ENCODE measurements at regions not wholly inside any gene's neighbourhood (a gene's known extent, or its start where the extent isn't known, plus 50 kb on each side); places are given as distances from the start of the nearest gene placed in this dataset.

GRCh38 chr2:19736191-19736831 lies 165.5 kb downstream of the TTC32 start:
- Histone ChIP-seq H2BK12ac (ENCODE audit: insufficient read length, low read depth, low read length) (no peak overlapping the region), H3K56ac (ENCODE audit: insufficient read length, low read depth, low read length) (no peak overlapping the region), H3T11ph (ENCODE audit: low read length) (no peak overlapping the region), H3K27ac (ENCODE audit: insufficient read length, low read depth, low read length) (no peak overlapping the region), H2AK5ac (ENCODE audit: insufficient read length, low read length) (no peak overlapping the region), H3K9ac (ENCODE audit: extremely low read depth, insufficient read length, low read length) (no peak overlapping the region), H3K79me1 (ENCODE audit: insufficient read depth, low read depth, low read length, poor library complexity, severe bottlenecking) (no peaks in the 10 kb centered on the region), H3K4me2 (ENCODE audit: insufficient read depth, insufficient read length, low read length) (no peak overlapping the region), H4K8ac (replicated peaks; ENCODE audit: insufficient read length, low read depth, low read length) (no peak overlapping the region), H2BK5ac (ENCODE audit: insufficient read length, low read length) (no peak overlapping the region), H3K9me3 (ENCODE audit: control insufficient read depth, low read depth, low read length) (no peaks in the 10 kb centered on the region), H3K23me2 (ENCODE audit: insufficient read length, low read depth, low read length, poor library complexity, severe bottlenecking) (no peaks in the 10 kb centered on the region), H3K79me2 (ENCODE audit: insufficient read depth, low read length) (no peaks in the 10 kb centered on the region), H3K27me3 (ENCODE audit: insufficient read depth, low read length) (no peaks in the 10 kb centered on the region), H3K14ac (ENCODE audit: insufficient read depth, low read length) (no peak overlapping the region), H2BK15ac (ENCODE audit: low read depth, low read length) (no peak overlapping the region), H3K4me1 (ENCODE audit: insufficient read depth, low read length) (no peaks in the 10 kb centered on the region), H3K4ac (ENCODE audit: low read depth, low read length) (no peak overlapping the region), H2AFZ (ENCODE audit: low read length) (no peak overlapping the region), H2BK120ac (ENCODE audit: low read depth, low read length, poor library complexity, severe bottlenecking) (no peak overlapping the region), H4K5ac (ENCODE audit: insufficient read length, low read depth, low read length) (no peak overlapping the region), H4K20me1 (ENCODE audit: control insufficient read depth, insufficient read depth, insufficient read length) (no peaks in the 10 kb centered on the region), H2BK20ac (ENCODE audit: low read depth, low read length, poor library complexity, severe bottlenecking) (no peak overlapping the region), H3K23ac (ENCODE audit: insufficient read length, low read depth, low read length) (no peak overlapping the region), H3K18ac (ENCODE audit: insufficient read length, low read depth, low read length) (no peak overlapping the region), H4K91ac (ENCODE audit: insufficient read length, low read depth, low read length) (no peak overlapping the region)
- H3K27me3 Mint-ChIP-seq (ENCODE audit: low read depth), result peaks cover 3% of the 10 kb centered on the region; the same call in 1 of the 2 replicates
- H3K4me1 Mint-ChIP-seq, result peaks cover 13 to 17% of the 10 kb centered on the region in 2 experiments
- no peak for TF ChIP-seq CTCF (conservative IDR thresholded peaks at IDR 0.05)
- DNase-seq, result no peak
- H3K27ac Mint-ChIP-seq, result no peak overlapping the region
- WGBS (ENCODE audit: extremely low coverage, insufficient read length, low lambda C conversion rate), result no CpG with 5 or more reads among the region's 10 CpGs
- H3K9me3 Mint-ChIP-seq, result no peaks in the 10 kb centered on the region; a peak in 1 of 5 replicates
- no peaks in the 10 kb centered on the region for H3K36me3 Mint-ChIP-seq (ENCODE audit: insufficient read depth in 1 of 3, low read depth in 3 of 3)
- no peak overlapping the region for H3K4me3 Mint-ChIP-seq

Measured in H9 (cell line).